ENCODE measurements at regions not wholly inside any gene's neighbourhood (a gene's known extent, or its start where the extent isn't known, plus 50 kb on each side); places are given as distances from the start of the nearest gene placed in this dataset.

GRCh38 chr12:115584156-115584555 lies 693.3 kb downstream of the MED13L start:
- Mint-ChIP-seq H3K9me3 (peaks cover 6% of the 10 kb centered on the region), H3K4me3 (no peak overlapping the region), H3K4me1 (ENCODE audit: low read depth) (no peaks in the 10 kb centered on the region), H3K27ac (no peak overlapping the region), H3K27me3 (ENCODE audit: insufficient read depth) (no peaks in the 10 kb centered on the region), H3K36me3 (ENCODE audit: low read depth) (no peaks in the 10 kb centered on the region)
- intact Hi-C loops (cut with micrococcal nuclease), result no loop called here
- DNase-seq (ENCODE audit: low spot score), result no peak

- Mint-ChIP-seq H3K27me3 (ENCODE audit: insufficient read depth) (no peaks in the 10 kb centered on the region), H3K4me1 (ENCODE audit: low read depth) (no peaks in the 10 kb centered on the region), H3K9me3 (peaks cover 6% of the 10 kb centered on the region), H3K36me3 (ENCODE audit: low read depth) (no peaks in the 10 kb centered on the region), H3K27ac (no peak overlapping the region), H3K4me3 (no peak overlapping the region)
- no peak for DNase-seq (ENCODE audit: low spot score)
- intact Hi-C loops (cut with micrococcal nuclease), result no loop called here
Observed at GRCh38 chr12:115583591-115583990, 693.9 kb downstream of the MED13L start.

GRCh38 chr12:115577401-115577800 lies 700.1 kb downstream of the MED13L start:
- H3K36me3 Mint-ChIP-seq (ENCODE audit: low read depth), result no peaks in the 10 kb centered on the region
- H3K27ac Mint-ChIP-seq, result no peak overlapping the region
- intact Hi-C loops (cut with micrococcal nuclease), result no loop called here
- H3K27me3 Mint-ChIP-seq (ENCODE audit: insufficient read depth), result no peaks in the 10 kb centered on the region
- H3K4me1 Mint-ChIP-seq (ENCODE audit: low read depth), result no peaks in the 10 kb centered on the region
- H3K4me3 Mint-ChIP-seq, result no peak overlapping the region
- H3K9me3 Mint-ChIP-seq, result no peaks in the 10 kb centered on the region
- DNase-seq (ENCODE audit: low spot score), result no peak

GRCh38 chr12:115574826-115575225 lies 702.7 kb downstream of the MED13L start:
- peaks cover 4% of the 10 kb centered on the region for H3K9me3 Mint-ChIP-seq
- H3K27me3 Mint-ChIP-seq (ENCODE audit: insufficient read depth), result no peaks in the 10 kb centered on the region
- no peaks in the 10 kb centered on the region for H3K36me3 Mint-ChIP-seq (ENCODE audit: low read depth)
- no peak for DNase-seq (ENCODE audit: low spot score)
- H3K27ac Mint-ChIP-seq, result no peak overlapping the region
- no peaks in the 10 kb centered on the region for H3K4me1 Mint-ChIP-seq (ENCODE audit: low read depth)
- no peak overlapping the region for H3K4me3 Mint-ChIP-seq
- intact Hi-C loops (cut with micrococcal nuclease), result no loop called here

- intact Hi-C loops (cut with micrococcal nuclease), result no loop called here
- no peak overlapping the region for H3K4me3 Mint-ChIP-seq
- no peaks in the 10 kb centered on the region for H3K4me1 Mint-ChIP-seq (ENCODE audit: low read depth)
- no peaks in the 10 kb centered on the region for H3K36me3 Mint-ChIP-seq (ENCODE audit: low read depth)
- H3K27me3 Mint-ChIP-seq (ENCODE audit: insufficient read depth), result no peaks in the 10 kb centered on the region
- H3K27ac Mint-ChIP-seq, result no peak overlapping the region
- peaks cover 4% of the 10 kb centered on the region for H3K9me3 Mint-ChIP-seq
- no peak for DNase-seq (ENCODE audit: low spot score)
Observed at GRCh38 chr12:115572440-115572839, 705.1 kb downstream of the MED13L start.

GRCh38 chr12:115571446-115571845 lies 706.0 kb downstream of the MED13L start:
- Mint-ChIP-seq H3K4me3 (no peak overlapping the region), H3K27ac (no peak overlapping the region), H3K9me3 (peaks cover 4% of the 10 kb centered on the region), H3K36me3 (ENCODE audit: low read depth) (no peaks in the 10 kb centered on the region), H3K27me3 (ENCODE audit: insufficient read depth) (no peaks in the 10 kb centered on the region), H3K4me1 (ENCODE audit: low read depth) (no peaks in the 10 kb centered on the region)
- DNase-seq (ENCODE audit: low spot score), result no peak
- intact Hi-C loops (cut with micrococcal nuclease), result no loop called here

- Mint-ChIP-seq H3K27me3 (ENCODE audit: insufficient read depth) (no peaks in the 10 kb centered on the region), H3K4me3 (no peak overlapping the region), H3K27ac (no peak overlapping the region), H3K9me3 (peaks cover 4% of the 10 kb centered on the region), H3K36me3 (ENCODE audit: low read depth) (no peaks in the 10 kb centered on the region), H3K4me1 (ENCODE audit: low read depth) (no peaks in the 10 kb centered on the region)
- intact Hi-C loops (cut with micrococcal nuclease), result no loop called here
- no peak for DNase-seq (ENCODE audit: low spot score)
Observed at GRCh38 chr12:115571027-115571426, 706.5 kb downstream of the MED13L start.

- Mint-ChIP-seq H3K36me3 (ENCODE audit: low read depth) (no peaks in the 10 kb centered on the region), H3K9me3 (peaks cover 4% of the 10 kb centered on the region), H3K27me3 (ENCODE audit: insufficient read depth) (no peaks in the 10 kb centered on the region), H3K4me3 (no peak overlapping the region), H3K27ac (no peak overlapping the region), H3K4me1 (ENCODE audit: low read depth) (no peaks in the 10 kb centered on the region)
- DNase-seq (ENCODE audit: low spot score), result no peak
- intact Hi-C loops (cut with micrococcal nuclease), result no loop called here
Observed at GRCh38 chr12:115570069-115570777, 707.3 kb downstream of the MED13L start.

- Mint-ChIP-seq H3K36me3 (ENCODE audit: low read depth) (no peaks in the 10 kb centered on the region), H3K27ac (no peak overlapping the region), H3K9me3 (peaks cover 4% of the 10 kb centered on the region), H3K4me3 (no peak overlapping the region), H3K4me1 (ENCODE audit: low read depth) (no peaks in the 10 kb centered on the region), H3K27me3 (ENCODE audit: insufficient read depth) (no peaks in the 10 kb centered on the region)
- no peak for DNase-seq (ENCODE audit: low spot score)
- intact Hi-C loops (cut with micrococcal nuclease), result no loop called here
Observed at GRCh38 chr12:115569345-115570068, 708.0 kb downstream of the MED13L start.

- H3K27ac Mint-ChIP-seq, result no peak overlapping the region
- intact Hi-C loops (cut with micrococcal nuclease), result no loop called here
- H3K27me3 Mint-ChIP-seq (ENCODE audit: insufficient read depth), result no peaks in the 10 kb centered on the region
- no peak overlapping the region for H3K4me3 Mint-ChIP-seq
- H3K9me3 Mint-ChIP-seq, result peaks cover 2% of the 10 kb centered on the region
- no peaks in the 10 kb centered on the region for H3K4me1 Mint-ChIP-seq (ENCODE audit: low read depth)
- DNase-seq (ENCODE audit: low spot score), result no peak
- H3K36me3 Mint-ChIP-seq (ENCODE audit: low read depth), result no peaks in the 10 kb centered on the region
Observed at GRCh38 chr12:115558281-115558680, 719.2 kb downstream of the MED13L start.

GRCh38 chr12:115553622-115554021 lies 723.9 kb downstream of the MED13L start:
- Mint-ChIP-seq H3K4me3 (no peak overlapping the region), H3K9me3 (peaks cover 6% of the 10 kb centered on the region), H3K4me1 (ENCODE audit: low read depth) (no peaks in the 10 kb centered on the region), H3K27ac (no peak overlapping the region), H3K27me3 (ENCODE audit: insufficient read depth) (no peaks in the 10 kb centered on the region), H3K36me3 (ENCODE audit: low read depth) (no peaks in the 10 kb centered on the region)
- intact Hi-C loops (cut with micrococcal nuclease), result no loop called here
- DNase-seq (ENCODE audit: low spot score), result no peak

- Mint-ChIP-seq H3K4me3 (no peak overlapping the region), H3K27ac (no peak overlapping the region), H3K9me3 (peaks cover 14% of the 10 kb centered on the region), H3K36me3 (ENCODE audit: low read depth) (peaks cover 2% of the 10 kb centered on the region), H3K4me1 (ENCODE audit: low read depth) (no peaks in the 10 kb centered on the region), H3K27me3 (ENCODE audit: insufficient read depth) (no peaks in the 10 kb centered on the region)
- intact Hi-C loops (cut with micrococcal nuclease), result no loop called here
- no peak for DNase-seq (ENCODE audit: low spot score)
Observed at GRCh38 chr12:115543269-115543668, 734.2 kb downstream of the MED13L start.

GRCh38 chr12:115542656-115543055 lies 734.8 kb downstream of the MED13L start:
- Mint-ChIP-seq H3K9me3 (peaks cover 14% of the 10 kb centered on the region), H3K27me3 (ENCODE audit: insufficient read depth) (no peaks in the 10 kb centered on the region), H3K4me3 (no peak overlapping the region), H3K4me1 (ENCODE audit: low read depth) (no peaks in the 10 kb centered on the region), H3K27ac (no peak overlapping the region), H3K36me3 (ENCODE audit: low read depth) (peaks cover 2% of the 10 kb centered on the region)
- DNase-seq (ENCODE audit: low spot score), result no peak
- intact Hi-C loops (cut with micrococcal nuclease), result no loop called here
